ENCODE measurements at regions not wholly inside any gene's neighbourhood (a gene's known extent, or its start where the extent isn't known, plus 50 kb on each side); places are given as distances from the start of the nearest gene placed in this dataset.

DNA sequence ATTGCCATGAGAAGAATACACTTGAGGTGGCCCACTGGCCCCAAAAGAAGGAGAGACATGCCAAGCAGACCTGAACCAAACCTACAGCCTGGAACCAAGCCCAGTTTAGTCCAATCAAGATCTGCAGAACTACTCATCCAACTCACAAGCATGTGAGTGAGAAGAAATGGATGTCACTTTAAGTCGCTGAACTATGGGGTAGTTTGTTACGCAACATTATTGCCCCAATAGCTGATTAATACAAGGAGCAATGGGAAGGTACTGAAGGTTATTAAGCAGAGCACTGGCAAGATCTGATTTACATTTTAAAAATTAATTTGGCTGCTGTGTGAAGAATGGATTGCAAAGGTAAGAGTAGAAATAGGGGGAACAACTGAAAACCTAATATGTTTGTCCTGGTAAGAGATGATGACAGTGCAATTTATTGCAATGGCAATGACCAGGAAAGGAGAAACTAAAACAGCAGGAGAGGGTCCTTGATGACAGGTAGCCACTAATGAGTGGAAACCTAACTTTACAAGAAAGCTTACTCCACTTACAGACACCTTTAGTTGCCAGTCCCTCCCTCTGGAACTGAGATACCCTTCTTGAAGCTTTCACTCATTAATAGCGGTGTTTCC is 132.9 kb upstream of the GRIA1 start:
- no peaks in the 10 kb centered on the region for H3K36me3 ChIP-seq (ENCODE audit: control insufficient read depth in 2 of 4, insufficient read depth in 4 of 4, low read length in 3 of 4)
- peaks cover 0 to 3% (median 0%) of the 10 kb centered on the region in 4 experiments; a peak in 2 of 7 replicates for H3K4me1 ChIP-seq (replicated peaks in 1 of 4; ENCODE audit: control insufficient read depth in 3 of 4, insufficient read depth in 4 of 4, low read length in 3 of 4)
- H2BK120ac ChIP-seq (replicated peaks; ENCODE audit: low read depth, low read length), result no peak overlapping the region
- H2BK15ac ChIP-seq (ENCODE audit: low read length), result no peak overlapping the region
- H3K4me2 ChIP-seq (ENCODE audit: insufficient read depth in 1 of 2, low read depth in 2 of 2, low read length in 2 of 2), result no peak overlapping the region
- H3K79me2 ChIP-seq (ENCODE audit: control insufficient read depth in 1 of 2, insufficient read depth in 2 of 2, low read length in 2 of 2), result no peaks in the 10 kb centered on the region
- H4K5ac ChIP-seq (ENCODE audit: insufficient read length, low read depth, low read length), result no peak overlapping the region
- ChIA-PET CTCF (ENCODE audit: partially characterized antibody) (no interaction called here), POLR2A (ENCODE audit: partially characterized antibody) (no interaction called here)
- no peak overlapping the region for H3K56ac ChIP-seq (replicated peaks; ENCODE audit: insufficient read length, low read depth, low read length)
- H4K20me1 ChIP-seq (replicated peaks in 1 of 2; ENCODE audit: control insufficient read depth in 1 of 2, insufficient read depth in 2 of 2, low read length in 2 of 2), result no peaks in the 10 kb centered on the region
- H2BK20ac ChIP-seq (ENCODE audit: low read length), result no peak overlapping the region
- no peak overlapping the region for H3K4ac ChIP-seq (replicated peaks; ENCODE audit: insufficient read length, low read depth, low read length)
- no peak overlapping the region for H3K27ac ChIP-seq (ENCODE audit: low read depth, low read length)
- H3K4me3 ChIP-seq (ENCODE audit: extremely low read depth in 1 of 4, insufficient read depth in 2 of 4, low read depth in 3 of 4, low read length in 4 of 4), result no peak overlapping the region
- H3K27me3 ChIP-seq (replicated peaks in 1 of 4; ENCODE audit: control insufficient read depth in 3 of 4, extremely low read depth in 1 of 4, insufficient read depth in 3 of 4, low read length in 3 of 4), result 0 out of 7 replicates have a peak, but pooled peaks cover 0 to under 1% (median 0%) of the 10 kb centered on the region in 4 experiments
- H2AFZ ChIP-seq (ENCODE audit: low read length), result no peak overlapping the region
- WGBS, 2 experiments (ENCODE audit: extremely low coverage in 1 of 2, insufficient coverage in 1 of 2, insufficient read length in 1 of 2, insufficient replicate concordance in 2 of 2, low coverage in 1 of 2, low lambda C conversion rate in 2 of 2, missing lambda C conversion rate in 1 of 2), result 92% methylated on average over 3 of the region's 3 CpGs; no CpG with 5 or more reads in 1 of the 2 experiments
- H2BK5ac ChIP-seq (ENCODE audit: low read depth, low read length), result no peak overlapping the region
- H4K91ac ChIP-seq (replicated peaks; ENCODE audit: insufficient read length, low read length), result no peak overlapping the region
- DNase-seq (ENCODE audit: low read depth in 1 of 2, low spot score in 2 of 2) (no peak), FAIRE-seq (no peak)
- no peak overlapping the region for H3K9ac ChIP-seq (replicated peaks in 1 of 4; ENCODE audit: extremely low read depth in 1 of 4, low read depth in 3 of 4, low read length in 3 of 4)
- no peak for TF ChIP-seq RFX5 (IDR thresholded peaks at IDR 0.05; ENCODE audit: borderline replicate concordance, low read depth, low read length)
- TF ChIP-seq KDM4A (IDR thresholded peaks at IDR 0.05; ENCODE audit: low read depth, low read length, severe bottlenecking), result no peak
- no peak for TF ChIP-seq BACH1 (IDR thresholded peaks at IDR 0.05; ENCODE audit: low read length)
- TF ChIP-seq CEBPB (IDR thresholded peaks at IDR 0.05; ENCODE audit: low read depth, low read length), result peak; percentile 31; the same call in 1 of the 2 replicates
- no peak for TF ChIP-seq NANOG (IDR thresholded peaks at IDR 0.05; ENCODE audit: insufficient read depth, low read depth, low read length, poor library complexity, severe bottlenecking)
- no peaks in the 10 kb centered on the region for H3K79me1 ChIP-seq (ENCODE audit: low read depth, low read length)
- no peak overlapping the region for H2AK5ac ChIP-seq (ENCODE audit: low read depth, low read length)
- H3K9me3 ChIP-seq (ENCODE audit: insufficient read depth in 2 of 2, low read depth in 1 of 2, low read length in 1 of 2), result no peaks in the 10 kb centered on the region
- H4K8ac ChIP-seq (ENCODE audit: extremely low read depth, insufficient read depth, low read length), result no peak overlapping the region
- no peaks in the 10 kb centered on the region for H3K23me2 ChIP-seq (ENCODE audit: low read depth, low read length)
- no peak overlapping the region for H3K23ac ChIP-seq (ENCODE audit: insufficient read length)
- H2BK12ac ChIP-seq (ENCODE audit: low read depth, low read length), result no peak overlapping the region
- no peak overlapping the region for H3K14ac ChIP-seq (ENCODE audit: insufficient read length)
- H3K18ac ChIP-seq (ENCODE audit: extremely low read depth, low read length), result no peak overlapping the region
